NT2/D1 (cell line): ENCODE measurements at regions not wholly inside any gene's neighbourhood (a gene's known extent, or its start where the extent isn't known, plus 50 kb on each side); places are given as distances from the start of the nearest gene placed in this dataset.

Source experiments
- DNase-seq: peaks from one replicate; pipeline ENCODE4 v3.0.0-alpha.2; 2011; ENCODE audit warnings: low read depth, low spot score
- H3K27me3 ChIP-seq: 2 replicates; pipeline ENCODE4 v1.6.0; 2011; ENCODE audit warnings: mild to moderate bottlenecking; ENCODE audit not compliant: insufficient read length, insufficient read depth
- H3K36me3 ChIP-seq: 2 replicates; pipeline ENCODE4 v1.6.1; 2011; ENCODE audit warnings: mild to moderate bottlenecking, low read length, mixed read lengths; ENCODE audit not compliant: insufficient read depth, insufficient read length
- H3K4me1 ChIP-seq: 2 replicates; pipeline ENCODE4 v1.5.1; 2011; ENCODE audit not compliant: insufficient read depth, insufficient read length
- H3K4me3 ChIP-seq: 2 replicates; pipeline ENCODE4 v1.5.1; 2011; ENCODE audit warnings: low read depth; ENCODE audit not compliant: insufficient read length
- H3K9ac ChIP-seq: 2 replicates; pipeline ENCODE4 v1.6.0; 2011; ENCODE audit warnings: low read depth; ENCODE audit not compliant: insufficient read length
- H3K9me3 ChIP-seq: 2 replicates; pipeline ENCODE4 v1.5.1; 2011; ENCODE audit warnings: mild to moderate bottlenecking, low read length; ENCODE audit not compliant: insufficient read depth
- SUZ12 ChIP-seq: IDR thresholded peaks from 2 replicates; pipeline ENCODE4 v1.6.1; 2011; ENCODE audit not compliant: insufficient read length, insufficient read depth; ENCODE audit errors: extremely low read depth
- YY1 ChIP-seq: IDR thresholded peaks from 2 replicates; pipeline ENCODE4 v1.6.1; 2011; ENCODE audit not compliant: insufficient read length, insufficient read depth
- ZNF274 ChIP-seq: IDR thresholded peaks from 2 replicates; pipeline ENCODE4 v1.6.1; 2011; ENCODE audit warnings: mild to moderate bottlenecking, low read depth, low read length

DNA sequence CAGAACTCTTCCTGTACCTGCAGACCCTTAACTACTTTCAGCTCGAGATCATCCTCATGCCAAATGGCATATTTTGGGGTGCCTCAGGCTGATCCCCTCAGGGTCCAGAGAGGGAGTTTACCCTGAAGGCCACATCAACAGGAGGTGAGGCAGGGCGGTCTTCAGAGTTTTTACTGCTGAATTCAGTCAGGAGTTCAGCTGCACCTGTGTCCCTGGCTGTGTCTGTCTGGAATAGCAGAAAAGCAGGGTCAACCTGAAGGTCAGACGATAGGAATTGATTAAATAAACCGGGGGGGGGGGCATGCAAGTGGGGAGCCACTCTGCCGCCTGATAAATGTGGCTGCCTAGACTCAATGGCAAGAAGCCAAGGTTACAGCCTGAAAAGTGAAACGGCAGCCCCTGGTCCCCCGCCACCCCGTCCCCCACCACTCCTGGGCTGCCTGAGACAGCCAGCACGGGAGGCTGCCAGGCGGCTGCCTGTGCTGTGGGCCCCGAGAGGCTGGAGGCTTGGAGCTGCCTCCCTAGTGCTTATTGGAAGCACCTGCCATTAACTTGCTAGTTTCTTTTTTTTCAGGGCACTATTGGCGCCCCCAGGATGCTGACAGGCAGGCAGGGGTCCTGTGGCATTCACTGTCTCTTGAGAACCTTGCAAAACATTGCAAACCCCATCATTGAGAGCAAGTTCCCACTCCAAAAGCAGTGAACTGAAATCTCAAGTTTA lies 182.7 kb upstream of the PPP1R26 start:
- Histone ChIP-seq H3K36me3 (no peaks in the 10 kb centered on the region), H3K27me3 (no peaks in the 10 kb centered on the region), H3K9me3 (0 out of 2 replicates have a peak, but pooled peaks cover 4% of the 10 kb centered on the region), H3K9ac (no peak overlapping the region), H3K4me3 (no peak overlapping the region), H3K4me1 (peaks cover 13% of the 10 kb centered on the region)
- TF ChIP-seq ZNF274: no peak
- TF ChIP-seq SUZ12: no peak
- TF ChIP-seq YY1: no peak
- no peak for DNase-seq

DNA sequence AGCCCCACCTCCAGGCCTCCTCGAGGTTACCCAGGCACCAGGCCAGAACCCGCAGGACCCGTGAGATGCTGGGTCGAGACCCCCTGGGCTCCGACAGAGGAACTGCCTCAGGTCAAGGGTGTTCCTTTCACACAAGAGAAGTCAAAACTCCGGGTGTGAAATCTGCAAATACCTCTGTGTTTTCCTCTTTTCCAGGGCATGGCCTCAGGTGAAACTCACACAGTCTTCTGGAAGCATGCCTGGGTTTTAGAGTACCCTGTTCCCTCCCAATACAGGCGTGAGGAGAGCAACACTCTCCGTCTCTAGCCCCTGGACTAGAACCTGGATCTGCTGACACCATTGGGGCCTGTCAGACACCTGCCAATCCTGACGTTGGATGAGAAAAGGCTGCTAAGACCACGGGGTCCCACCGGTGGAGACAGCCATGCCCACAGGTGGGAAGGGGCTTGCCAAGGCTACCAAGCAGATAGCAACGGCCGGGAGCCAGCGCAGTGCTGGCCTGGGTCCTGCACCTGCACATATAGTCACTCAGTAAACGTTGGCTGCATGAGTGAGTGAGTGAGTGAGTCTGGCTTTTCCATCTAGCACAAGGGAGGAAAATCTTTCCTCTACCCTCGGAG lies 182.0 kb upstream of the PPP1R26 start:
- Histone ChIP-seq H3K4me3 (no peak overlapping the region), H3K27me3 (peaks cover 4% of the 10 kb centered on the region), H3K9ac (no peak overlapping the region), H3K36me3 (no peaks in the 10 kb centered on the region), H3K9me3 (0 out of 2 replicates have a peak, but pooled peaks cover 4% of the 10 kb centered on the region), H3K4me1 (peaks cover 11% of the 10 kb centered on the region)
- DNase-seq: no peak
- TF ChIP-seq YY1: no peak
- no peak for TF ChIP-seq ZNF274
- no peak for TF ChIP-seq SUZ12

DNA sequence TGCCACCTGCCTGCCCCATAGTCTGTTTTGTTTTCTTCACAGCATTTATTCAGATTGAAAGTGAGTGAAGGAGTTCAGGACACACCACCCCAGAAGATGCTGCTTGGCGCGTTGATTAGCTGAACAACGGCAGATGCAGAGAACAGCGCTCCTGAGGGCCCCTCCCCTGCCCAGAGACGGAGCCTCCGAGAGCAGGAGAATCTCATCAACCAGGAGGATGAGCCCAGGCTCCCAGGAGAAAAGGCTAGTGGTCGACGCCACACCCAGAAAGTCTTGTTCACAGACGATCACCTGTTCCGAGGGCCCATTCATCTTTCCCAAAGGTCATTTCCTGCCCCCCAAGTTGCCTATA lies 180.4 kb upstream of the PPP1R26 start:
- peaks cover 11% of the 10 kb centered on the region for H3K4me1 ChIP-seq
- 0 out of 2 replicates have a peak, but pooled peaks cover 3% of the 10 kb centered on the region for H3K9me3 ChIP-seq
- DNase-seq: no peak
- no peaks in the 10 kb centered on the region for H3K36me3 ChIP-seq
- TF ChIP-seq ZNF274 (no peak), SUZ12 (no peak), YY1 (no peak)
- no peak overlapping the region for H3K9ac ChIP-seq
- H3K27me3 ChIP-seq: peaks cover 4% of the 10 kb centered on the region
- no peak overlapping the region for H3K4me3 ChIP-seq

DNA sequence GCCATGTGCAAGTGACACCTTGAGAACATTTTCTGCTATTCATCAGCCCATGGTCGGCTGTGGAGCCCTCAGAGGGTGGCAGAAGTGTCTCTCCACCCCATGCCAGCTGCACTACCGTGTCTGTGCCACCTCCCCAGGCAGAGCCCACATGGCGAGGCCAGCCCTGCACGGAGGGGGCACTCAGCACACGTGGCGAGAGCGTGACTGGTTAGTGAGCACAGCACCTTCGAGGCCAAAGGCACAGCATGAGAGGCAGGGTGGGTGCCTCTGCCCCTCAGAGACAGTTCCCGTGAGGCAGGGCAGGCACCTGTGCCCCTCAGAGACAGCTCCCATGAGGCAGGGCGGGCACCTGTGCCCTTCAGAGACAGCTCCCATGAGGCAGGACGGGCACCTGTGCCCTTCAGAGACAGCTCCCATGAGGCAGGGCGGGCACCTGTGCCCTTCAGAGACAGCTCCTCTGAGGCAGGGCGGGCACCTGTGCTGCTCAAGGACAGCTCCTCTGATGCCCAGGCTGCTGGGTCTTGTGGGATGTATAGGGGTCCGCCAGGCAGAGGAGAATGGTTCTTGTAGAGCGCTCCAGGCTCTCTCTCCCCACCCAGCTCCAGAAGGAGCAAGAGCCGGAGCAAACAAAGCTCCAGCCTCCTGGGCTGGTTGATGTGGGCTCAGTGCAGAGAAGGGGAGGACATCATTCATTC lies 179.8 kb upstream of the PPP1R26 start:
- peaks cover 4% of the 10 kb centered on the region for H3K27me3 ChIP-seq

DNA sequence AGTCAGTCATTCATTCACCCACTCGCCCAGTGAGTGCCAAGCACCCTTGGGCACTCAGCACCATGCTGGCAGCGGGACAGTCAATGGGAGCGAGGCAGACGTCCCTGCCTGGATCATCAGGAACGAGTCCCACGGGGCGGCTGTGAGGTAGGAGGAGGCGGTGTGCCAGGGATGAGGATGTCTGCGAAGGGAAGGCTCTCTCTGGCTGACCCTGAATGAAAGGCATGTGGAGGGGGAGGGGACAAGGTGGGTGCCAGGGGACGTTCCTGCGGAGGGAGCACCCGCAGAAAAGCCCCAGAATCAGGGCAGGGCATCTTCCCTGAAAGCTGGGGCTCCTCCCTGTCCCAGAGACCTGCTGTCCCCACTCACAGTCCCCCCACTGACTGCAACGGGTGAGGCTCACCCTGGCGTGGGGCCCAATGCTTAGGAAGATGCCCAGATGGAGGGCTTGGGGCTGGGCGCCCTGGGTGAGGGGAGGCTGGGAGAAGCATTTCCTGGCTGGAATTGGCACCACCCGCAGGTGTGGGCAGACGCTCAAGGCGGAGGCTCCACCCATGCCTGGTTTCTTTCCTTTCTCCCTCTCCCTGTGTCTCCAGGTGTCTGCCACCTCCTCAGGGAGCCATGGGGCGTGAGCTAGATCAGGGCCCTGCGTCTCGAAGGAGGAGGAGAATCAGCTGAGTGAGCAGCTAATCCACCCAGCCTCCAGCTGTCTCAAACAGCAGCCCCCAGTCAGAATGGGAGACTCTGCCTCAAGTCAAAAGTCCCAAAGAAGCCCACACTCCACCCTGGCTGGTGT lies 179.0 kb upstream of the PPP1R26 start:
- TF ChIP-seq SUZ12 (no peak), YY1 (no peak), ZNF274 (no peak)
- DNase-seq: no peak
- H3K4me1 ChIP-seq: peaks cover 11% of the 10 kb centered on the region
- H3K9ac ChIP-seq: peak overlapping the region; percentile 22
- H3K9me3 ChIP-seq: no peaks in the 10 kb centered on the region
- H3K4me3 ChIP-seq: no peak overlapping the region
- peaks cover 4% of the 10 kb centered on the region for H3K27me3 ChIP-seq
- no peaks in the 10 kb centered on the region for H3K36me3 ChIP-seq

More for the DNA sequence above, 179.8 kb upstream of the PPP1R26 start:
- H3K9me3 ChIP-seq: no peaks in the 10 kb centered on the region
- H3K9ac ChIP-seq: no peak overlapping the region
- no peak overlapping the region for H3K4me3 ChIP-seq
- no peaks in the 10 kb centered on the region for H3K36me3 ChIP-seq
- DNase-seq: no peak
- H3K4me1 ChIP-seq: peaks cover 11% of the 10 kb centered on the region
- TF ChIP-seq SUZ12 (no peak), ZNF274 (no peak), YY1 (no peak)

DNA sequence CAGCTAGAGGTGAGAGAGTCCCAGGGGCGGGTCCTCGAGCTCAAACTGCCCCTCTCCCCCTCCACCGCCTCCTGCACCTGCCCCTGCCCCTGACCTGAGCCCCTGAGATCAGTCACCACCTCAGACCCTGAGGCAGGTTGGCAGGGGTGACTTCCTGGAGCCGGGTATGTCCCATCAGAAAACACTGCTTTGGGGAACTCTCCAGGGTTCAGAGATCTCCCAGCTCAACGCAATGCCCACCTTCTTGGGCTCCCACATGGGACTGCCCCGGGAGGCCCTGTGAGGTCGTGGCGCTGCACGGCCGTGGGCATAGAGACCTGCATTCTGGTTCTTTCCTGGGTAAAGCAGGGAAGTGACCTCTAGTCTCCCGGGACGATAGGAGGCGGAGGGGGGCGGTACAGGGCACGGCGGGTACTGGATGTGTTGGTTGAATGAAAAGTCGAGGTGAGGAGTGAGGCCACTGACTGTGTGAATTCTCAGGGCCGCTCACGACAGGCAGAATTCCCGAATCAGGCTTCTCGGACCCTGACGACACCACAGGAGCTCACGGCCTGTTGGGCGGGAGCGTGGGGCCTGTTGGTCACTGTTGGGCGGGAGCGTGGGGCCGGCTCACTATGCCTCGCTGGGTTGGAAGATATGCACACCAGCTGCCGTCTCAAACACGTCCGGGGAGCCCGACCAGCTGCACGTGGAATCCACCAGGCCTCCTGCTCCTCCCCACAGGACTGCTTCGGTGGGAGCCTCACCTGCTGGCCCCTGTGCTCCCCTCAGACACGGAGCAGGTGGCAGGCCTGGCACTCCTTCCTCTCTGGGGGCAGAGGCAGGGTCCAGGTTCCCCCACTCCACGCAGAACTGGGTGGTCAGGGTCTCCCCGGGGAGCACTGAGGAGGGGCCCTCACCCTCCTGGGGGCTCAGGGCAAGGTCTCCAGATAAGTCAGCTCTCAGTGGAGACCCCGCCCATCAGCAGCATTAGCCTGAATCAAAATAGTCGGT lies 178.0 kb upstream of the PPP1R26 start:
- TF ChIP-seq SUZ12: no peak
- TF ChIP-seq ZNF274: no peak
- TF ChIP-seq YY1: no peak
- no peak for DNase-seq
- H3K4me3 ChIP-seq: no peak overlapping the region
- no peaks in the 10 kb centered on the region for H3K36me3 ChIP-seq
- H3K9ac ChIP-seq: no peak overlapping the region
- peaks cover 4% of the 10 kb centered on the region for H3K27me3 ChIP-seq
- H3K4me1 ChIP-seq: peaks cover 12% of the 10 kb centered on the region
- no peaks in the 10 kb centered on the region for H3K9me3 ChIP-seq
